GM23338 (cell line): ENCODE measurements at regions not wholly inside any gene's neighbourhood (a gene's known extent, or its start where the extent isn't known, plus 50 kb on each side); places are given as distances from the start of the nearest gene placed in this dataset.

ENCODE experiments used
- CREB1 ChIP-seq: fragments of 250-450 bp; sonication (Bioruptor Pico); IDR thresholded peaks from 2 replicates; pipeline ENCODE4 v1.5.0; 2020; ENCODE audit warnings: low read depth, mild to moderate bottlenecking, moderate library complexity
- CTCF ChIP-seq, 2 experiments: fragments of 200-600 bp in 1 of 2; sonication (generic) in 1 of 2; conservative IDR thresholded peaks; 2 replicates each; pipeline versions ENCODE4 v1.5.1 to v1.6.1; 2016 to 2017; ENCODE audit warnings: antibody characterized with exemption in 2 of 2, low read depth in 2 of 2, mild to moderate bottlenecking in 2 of 2, moderate library complexity in 1 of 2
- EZH2 ChIP-seq: fragments of 200-600 bp; sonication (generic); IDR thresholded peaks from one replicate; pipeline ENCODE4 v1.8.0; 2017; ENCODE audit warnings: antibody characterized with exemption, mild to moderate bottlenecking, low read depth; ENCODE audit not compliant: unreplicated experiment
- EZH2phosphoT487 ChIP-seq: fragments of 200-600 bp; sonication (generic); IDR thresholded peaks from one replicate; pipeline ENCODE4 v1.8.1; 2018; ENCODE audit warnings: antibody characterized with exemption; ENCODE audit not compliant: unreplicated experiment
- JUNB ChIP-seq: IDR thresholded peaks from one replicate; pipeline ENCODE4 v1.6.1; 2016; ENCODE audit warnings: antibody characterized with exemption; ENCODE audit not compliant: unreplicated experiment
- POLR2AphosphoS5 ChIP-seq: IDR thresholded peaks from 2 replicates; pipeline ENCODE4 v1.6.1; 2016; ENCODE audit warnings: antibody characterized with exemption, low read depth
- REST ChIP-seq: IDR thresholded peaks from one replicate; pipeline ENCODE4 v1.6.1; 2018; ENCODE audit warnings: antibody characterized with exemption; ENCODE audit not compliant: unreplicated experiment
- TF ChIP-seq, protein P1 (sequence below): IDR thresholded peaks from 2 replicates; pipeline ENCODE4 v1.6.1; 2016; ENCODE audit warnings: antibody characterized with exemption

- TF ChIP-seq REST (no peak), CTCF (conservative IDR thresholded peaks at IDR 0.05; ENCODE audit: low read depth in 2 of 2) (no peak), JUNB (no peak), EZH2 (no peak), POLR2AphosphoS5 (no peak), EZH2phosphoT487 (no peak), CREB1 (no peak)
- TF ChIP-seq, protein P1, sequence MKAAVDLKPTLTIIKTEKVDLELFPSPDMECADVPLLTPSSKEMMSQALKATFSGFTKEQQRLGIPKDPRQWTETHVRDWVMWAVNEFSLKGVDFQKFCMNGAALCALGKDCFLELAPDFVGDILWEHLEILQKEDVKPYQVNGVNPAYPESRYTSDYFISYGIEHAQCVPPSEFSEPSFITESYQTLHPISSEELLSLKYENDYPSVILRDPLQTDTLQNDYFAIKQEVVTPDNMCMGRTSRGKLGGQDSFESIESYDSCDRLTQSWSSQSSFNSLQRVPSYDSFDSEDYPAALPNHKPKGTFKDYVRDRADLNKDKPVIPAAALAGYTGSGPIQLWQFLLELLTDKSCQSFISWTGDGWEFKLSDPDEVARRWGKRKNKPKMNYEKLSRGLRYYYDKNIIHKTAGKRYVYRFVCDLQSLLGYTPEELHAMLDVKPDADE: no peak
Measured at GRCh38 chr1:163777205-163777604, 455.5 kb downstream of the NUF2 start.
